ENCODE measurements at regions not wholly inside any gene's neighbourhood (a gene's known extent, or its start where the extent isn't known, plus 50 kb on each side); places are given as distances from the start of the nearest gene placed in this dataset.

GRCh38 chr3:110393941-110394340 lies 677.7 kb upstream of the NECTIN3 start:
- ChIA-PET POLR2A (no interaction called here), CTCF (no interaction called here)
- TF ChIP-seq PKNOX1 (IDR thresholded peaks at IDR 0.05) = no peak
- TF ChIP-seq ZNF384 (IDR thresholded peaks at IDR 0.05) = no peak
- no peak for TF ChIP-seq FOXA1 (IDR thresholded peaks at IDR 0.05)
- TF ChIP-seq SP1 (IDR thresholded peaks at IDR 0.05) = no peak
- no peak for TF ChIP-seq FOXK2 (IDR thresholded peaks at IDR 0.05)
- no peak for TF ChIP-seq CTBP1 (IDR thresholded peaks at IDR 0.05; ENCODE audit: borderline replicate concordance)
- TF ChIP-seq TARDBP (IDR thresholded peaks at IDR 0.05) = no peak
- no peak for TF ChIP-seq FOXM1 (IDR thresholded peaks at IDR 0.05; ENCODE audit: borderline replicate concordance)
- no peak for TF ChIP-seq HDGF (IDR thresholded peaks at IDR 0.05; ENCODE audit: borderline replicate concordance)
- no peak for TF ChIP-seq ELF4 (IDR thresholded peaks at IDR 0.05)
- TF ChIP-seq LEF1 (IDR thresholded peaks at IDR 0.05; ENCODE audit: borderline replicate concordance) = no peak
- TF ChIP-seq BHLHE40 (IDR thresholded peaks at IDR 0.05; ENCODE audit: borderline replicate concordance) = no peak
- TF ChIP-seq L3MBTL2 (conservative IDR thresholded peaks at IDR 0.05) = no peak
- no peak for TF ChIP-seq ARNT (IDR thresholded peaks at IDR 0.05)
- TF ChIP-seq SUZ12 (IDR thresholded peaks at IDR 0.05) = no peak
- DNase-seq (ENCODE audit: extremely low spot score) = no peak

DNA sequence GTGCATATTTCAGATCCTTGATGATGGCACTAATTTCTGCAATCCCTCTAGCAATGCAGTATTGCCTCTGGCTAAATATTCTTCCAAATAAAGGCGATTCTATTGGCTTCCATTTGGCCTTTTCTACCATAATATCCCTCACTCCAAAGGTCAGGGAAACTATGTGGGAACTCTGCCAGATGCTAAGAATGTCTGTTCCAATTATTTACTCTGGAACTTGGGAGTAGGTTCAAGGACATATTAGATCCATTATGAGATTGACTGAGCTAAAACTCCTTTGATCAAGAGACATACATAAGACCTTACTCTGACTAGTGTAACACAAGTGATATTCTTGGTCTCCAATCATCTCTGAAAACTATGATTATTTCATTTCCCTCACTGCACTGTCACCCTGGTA lies 674.5 kb upstream of the NECTIN3 start:
- CTCF ChIA-PET = no interaction called here
- TF ChIP-seq CTBP1 (IDR thresholded peaks at IDR 0.05; ENCODE audit: borderline replicate concordance) (no peak), HDGF (IDR thresholded peaks at IDR 0.05; ENCODE audit: borderline replicate concordance) (no peak), ARNT (IDR thresholded peaks at IDR 0.05) (no peak)
- no peak for DNase-seq (ENCODE audit: extremely low spot score)
- POLR2A ChIA-PET = no interaction called here

- DNase-seq (ENCODE audit: extremely low spot score) = no peak
- ChIA-PET CTCF (no interaction called here), POLR2A (no interaction called here)
- TF ChIP-seq TARDBP (IDR thresholded peaks at IDR 0.05) (no peak), ZNF384 (IDR thresholded peaks at IDR 0.05) (no peak), CTBP1 (IDR thresholded peaks at IDR 0.05; ENCODE audit: borderline replicate concordance) (no peak), FOXM1 (IDR thresholded peaks at IDR 0.05; ENCODE audit: borderline replicate concordance) (no peak), SUZ12 (IDR thresholded peaks at IDR 0.05) (no peak), BHLHE40 (IDR thresholded peaks at IDR 0.05; ENCODE audit: borderline replicate concordance) (no peak), L3MBTL2 (conservative IDR thresholded peaks at IDR 0.05) (no peak), ELF4 (IDR thresholded peaks at IDR 0.05) (no peak), PKNOX1 (IDR thresholded peaks at IDR 0.05) (no peak), LEF1 (IDR thresholded peaks at IDR 0.05; ENCODE audit: borderline replicate concordance) (no peak), FOXA1 (IDR thresholded peaks at IDR 0.05) (no peak), SP1 (IDR thresholded peaks at IDR 0.05) (no peak), HDGF (IDR thresholded peaks at IDR 0.05; ENCODE audit: borderline replicate concordance) (no peak), NFRKB (IDR thresholded peaks at IDR 0.05) (no peak), ARNT (IDR thresholded peaks at IDR 0.05) (no peak), FOXK2 (IDR thresholded peaks at IDR 0.05) (no peak)
Measured at GRCh38 chr3:110400315-110400714, 671.3 kb upstream of the NECTIN3 start.

GRCh38 chr3:110405830-110406585 lies 665.6 kb upstream of the NECTIN3 start:
- ChIA-PET POLR2A (no interaction called here), CTCF (no interaction called here)
- DNase-seq (ENCODE audit: extremely low spot score) = no peak
- TF ChIP-seq PKNOX1 (IDR thresholded peaks at IDR 0.05) (no peak), BHLHE40 (IDR thresholded peaks at IDR 0.05; ENCODE audit: borderline replicate concordance) (no peak), FOXK2 (IDR thresholded peaks at IDR 0.05) (no peak), FOXA1 (IDR thresholded peaks at IDR 0.05) (no peak), SP1 (IDR thresholded peaks at IDR 0.05) (no peak), FOXM1 (IDR thresholded peaks at IDR 0.05; ENCODE audit: borderline replicate concordance) (no peak), LEF1 (IDR thresholded peaks at IDR 0.05; ENCODE audit: borderline replicate concordance) (no peak), ARNT (IDR thresholded peaks at IDR 0.05) (no peak), ZNF384 (IDR thresholded peaks at IDR 0.05) (no peak), TARDBP (IDR thresholded peaks at IDR 0.05) (no peak), ELF4 (IDR thresholded peaks at IDR 0.05) (no peak), CTBP1 (IDR thresholded peaks at IDR 0.05; ENCODE audit: borderline replicate concordance) (no peak)

DNA sequence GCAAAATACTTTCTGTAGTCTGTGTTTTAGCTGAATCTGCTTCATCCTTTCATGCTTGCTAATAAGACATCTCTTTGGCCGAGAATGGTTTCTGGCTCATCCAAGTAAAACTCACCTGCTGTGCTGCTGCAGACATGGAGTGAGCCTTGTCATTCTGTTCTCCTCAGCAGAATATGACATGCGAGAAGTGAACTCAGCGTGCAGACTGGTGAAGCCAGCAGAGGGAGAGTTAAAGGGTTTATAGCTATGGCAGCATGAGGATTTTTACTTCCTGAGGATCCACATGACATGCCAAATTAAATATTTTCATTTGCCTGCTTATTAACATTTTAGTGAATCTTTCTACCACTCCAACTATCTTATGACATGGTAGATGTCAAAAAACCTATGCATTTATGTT lies 658.4 kb upstream of the NECTIN3 start:
- no peak for DNase-seq (ENCODE audit: extremely low spot score)
- POLR2A ChIA-PET = no interaction called here
- TF ChIP-seq PKNOX1 (IDR thresholded peaks at IDR 0.05) = no peak
- no peak for TF ChIP-seq FOXK2 (IDR thresholded peaks at IDR 0.05)
- no peak for TF ChIP-seq SUZ12 (IDR thresholded peaks at IDR 0.05)
- TF ChIP-seq TARDBP (IDR thresholded peaks at IDR 0.05) = no peak
- no peak for TF ChIP-seq NFRKB (IDR thresholded peaks at IDR 0.05)
- no peak for TF ChIP-seq BHLHE40 (IDR thresholded peaks at IDR 0.05; ENCODE audit: borderline replicate concordance)
- TF ChIP-seq ELF4 (IDR thresholded peaks at IDR 0.05) = no peak
- no peak for TF ChIP-seq L3MBTL2 (conservative IDR thresholded peaks at IDR 0.05)
- no peak for TF ChIP-seq CTBP1 (IDR thresholded peaks at IDR 0.05; ENCODE audit: borderline replicate concordance)
- no peak for TF ChIP-seq LEF1 (IDR thresholded peaks at IDR 0.05; ENCODE audit: borderline replicate concordance)
- TF ChIP-seq SP1 (IDR thresholded peaks at IDR 0.05) = no peak
- no peak for TF ChIP-seq HDGF (IDR thresholded peaks at IDR 0.05; ENCODE audit: borderline replicate concordance)
- TF ChIP-seq ZNF384 (IDR thresholded peaks at IDR 0.05) = no peak
- no peak for TF ChIP-seq FOXM1 (IDR thresholded peaks at IDR 0.05; ENCODE audit: borderline replicate concordance)
- no peak for TF ChIP-seq ARNT (IDR thresholded peaks at IDR 0.05)
- CTCF ChIA-PET = no interaction called here

Data from HEK293T (cell line).